Ammon's horn (tissue), 1 donor: ENCODE measurements at regions not wholly inside any gene's neighbourhood (a gene's known extent, or its start where the extent isn't known, plus 50 kb on each side); places are given as distances from the start of the nearest gene placed in this dataset.

Experiments used
- DNase-seq: peaks from one replicate; pipeline ENCODE4 v3.0.0-alpha.2; 2016; ENCODE audit warnings: low spot score

DNA sequence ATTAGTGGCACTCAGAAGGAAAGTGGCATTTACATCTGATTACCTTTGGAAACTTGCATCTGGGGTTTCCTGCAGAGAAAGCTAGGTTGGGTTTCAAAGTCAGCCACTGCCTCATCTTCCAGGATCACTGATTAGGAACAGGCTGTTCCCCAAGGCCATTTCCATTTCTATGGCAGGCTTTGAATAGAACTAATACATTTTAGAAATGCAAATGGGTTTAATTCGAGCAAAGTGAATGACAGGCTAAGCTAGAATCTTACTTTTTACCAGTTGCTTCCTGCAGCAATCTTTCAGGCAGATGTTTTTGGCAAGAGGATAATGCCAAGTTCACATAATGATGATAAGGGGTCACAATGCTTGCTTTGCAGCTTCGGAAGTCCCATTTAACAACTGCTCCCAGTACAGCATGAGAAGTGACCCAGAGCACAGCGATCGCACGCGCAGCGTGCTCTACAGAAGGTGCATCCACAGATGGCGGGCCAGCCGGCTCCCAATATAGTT, 336.7 kb downstream of the LPIN1 start:
- peak; percentile 25 for DNase-seq

DNA sequence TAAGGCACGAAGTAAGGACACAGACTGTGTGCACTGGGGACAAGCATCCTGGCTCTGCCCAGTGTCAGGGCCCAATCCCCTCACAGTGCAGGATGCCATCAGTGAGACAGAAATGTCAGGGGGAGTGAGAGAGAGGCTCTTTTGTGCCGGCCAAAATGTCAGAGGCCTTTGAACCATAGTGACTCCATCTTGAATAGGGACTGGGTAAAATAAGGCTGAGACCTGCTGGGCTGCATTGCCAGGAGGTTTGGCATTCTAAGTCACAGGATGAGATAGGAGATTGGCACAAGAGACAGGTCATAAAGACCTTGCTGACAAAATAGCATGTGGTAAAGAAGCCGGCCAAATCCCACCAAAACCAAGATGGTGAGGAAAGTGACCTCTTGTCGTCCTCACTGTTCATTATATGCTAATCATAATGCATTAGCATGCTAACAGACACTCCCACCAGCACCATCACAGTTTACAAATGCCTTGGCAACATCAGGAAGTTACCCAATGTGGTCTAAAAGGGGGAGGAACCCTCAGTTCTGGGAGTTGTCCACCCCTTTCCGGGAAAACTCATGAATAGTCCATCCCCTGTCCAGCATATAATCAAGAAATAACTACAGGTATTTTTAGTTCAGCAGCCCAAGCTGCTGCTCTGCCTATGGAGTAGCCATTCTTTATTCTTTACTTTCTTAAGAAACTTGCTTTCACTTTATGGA, 337.4 kb downstream of the LPIN1 start:
- DNase-seq = no peak

- DNase-seq = no peak
These were observed 340.7 kb downstream of the LPIN1 start for GRCh38 chr2:12087175-12087574.

DNA sequence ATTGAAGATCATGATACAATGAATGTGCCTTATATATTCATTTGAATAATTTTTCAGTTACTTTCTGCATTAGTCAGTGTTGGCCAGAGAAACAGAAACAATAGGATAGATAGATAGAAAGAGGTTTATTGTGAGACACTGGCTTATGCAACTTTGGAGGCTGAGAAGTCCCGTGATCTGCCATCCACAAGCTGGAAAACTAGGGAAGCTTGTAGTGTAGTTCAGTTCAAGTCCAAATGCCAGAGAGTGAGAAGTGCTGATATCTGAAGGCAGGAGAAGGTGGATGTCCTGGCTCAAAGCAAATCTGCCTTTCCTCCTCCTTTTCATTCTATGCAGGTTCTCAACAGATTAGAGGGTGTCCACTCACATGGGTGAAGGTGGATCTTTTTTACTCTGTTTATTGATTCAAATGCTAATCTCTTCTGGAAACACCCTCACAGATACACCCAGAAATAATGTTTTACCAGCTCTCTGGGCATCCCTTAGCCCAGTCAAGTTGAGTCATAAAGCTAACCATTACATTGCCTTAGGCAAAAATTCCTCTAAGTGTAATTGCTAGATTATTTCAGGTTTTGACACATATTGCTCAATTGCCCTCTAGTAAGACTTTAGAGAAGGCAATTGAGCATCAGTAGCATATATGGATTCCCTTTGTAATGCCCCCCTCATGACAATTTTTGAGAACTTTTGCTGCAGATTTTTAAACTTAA, 341.4 kb downstream of the LPIN1 start:
- no peak for DNase-seq

DNA sequence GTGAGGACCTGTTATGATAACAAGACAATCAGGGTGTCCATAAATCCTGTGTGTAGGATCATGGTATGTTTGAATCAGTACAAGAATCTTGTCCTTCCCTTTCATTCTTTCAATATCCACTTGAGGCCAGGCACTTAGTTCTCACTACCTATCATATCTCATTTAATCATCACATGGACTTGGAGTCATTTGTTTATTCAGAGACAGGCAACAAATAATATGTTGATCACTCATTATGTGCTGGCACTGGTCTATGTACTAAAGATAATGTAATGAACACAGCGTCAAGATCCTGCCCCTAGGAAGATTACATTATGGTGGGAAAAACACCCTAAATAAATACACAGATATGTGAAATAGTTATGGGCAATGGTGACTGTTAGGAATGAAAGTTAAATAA, 342.6 kb downstream of the LPIN1 start:
- DNase-seq = no peak

DNA sequence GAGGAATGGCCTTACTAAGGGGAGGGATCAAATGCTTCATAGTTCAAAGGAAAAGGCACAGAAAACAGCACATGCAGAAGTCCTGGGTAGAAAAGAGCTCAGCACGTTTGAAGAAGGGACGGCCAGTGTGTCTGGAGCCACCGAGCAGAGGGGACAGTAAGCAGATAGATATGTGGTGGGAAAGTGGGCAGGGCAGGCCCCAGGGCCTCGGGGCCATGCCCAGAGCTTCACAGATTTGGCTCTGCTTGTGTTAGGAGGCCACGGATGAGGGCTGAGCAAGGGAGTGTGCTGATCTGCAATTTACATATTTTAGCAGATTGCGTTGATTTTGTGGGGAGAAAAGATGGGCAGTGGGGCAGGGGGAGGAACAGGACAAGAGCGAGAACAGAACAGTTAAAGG, 343.1 kb downstream of the LPIN1 start:
- DNase-seq = no peak

- no peak for DNase-seq
These were observed 343.6 kb downstream of the LPIN1 start for GRCh38 chr2:12090072-12090471.

- no peak for DNase-seq
These were observed 344.2 kb downstream of the LPIN1 start for GRCh38 chr2:12090590-12090989.

GRCh38 chr2:12091201-12091806, 344.9 kb downstream of the LPIN1 start:
- DNase-seq = no peak

- no peak for DNase-seq
These were observed 347.7 kb downstream of the LPIN1 start for GRCh38 chr2:12094134-12094533.

DNA sequence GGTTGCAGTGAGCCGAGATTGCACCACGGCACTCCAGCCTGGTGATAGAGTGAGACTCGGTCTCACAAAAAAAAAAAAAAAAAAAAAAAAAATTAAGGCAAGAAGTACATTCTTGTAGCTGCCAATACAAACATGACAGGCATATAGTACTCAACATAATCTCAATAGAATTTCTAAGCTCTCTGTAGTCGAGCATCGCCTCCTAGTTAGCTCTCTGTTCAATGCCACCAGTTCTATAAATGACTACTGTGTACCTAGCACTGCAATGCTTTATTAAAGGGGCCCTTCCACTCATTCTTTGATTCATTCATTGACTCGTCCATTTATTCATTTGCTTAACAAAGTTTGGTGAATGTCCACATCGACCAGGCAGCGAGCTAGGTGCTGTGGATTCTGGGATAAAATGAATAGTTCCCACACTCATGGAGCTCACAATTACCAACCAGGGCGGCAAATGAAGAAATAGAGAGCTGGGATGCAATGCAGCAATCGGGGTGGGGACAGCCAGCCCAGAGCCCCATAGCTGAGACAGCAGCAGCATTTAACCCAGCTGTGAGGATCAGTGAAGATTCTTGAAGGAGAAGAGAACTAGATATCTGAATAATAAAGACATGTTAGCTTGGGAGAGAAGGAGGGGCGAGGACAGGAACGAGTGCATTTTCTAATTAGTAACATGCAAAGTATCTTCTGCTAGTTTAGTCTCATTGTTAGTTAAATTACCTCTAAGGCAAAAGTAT, 349.8 kb downstream of the LPIN1 start:
- no peak for DNase-seq

DNA sequence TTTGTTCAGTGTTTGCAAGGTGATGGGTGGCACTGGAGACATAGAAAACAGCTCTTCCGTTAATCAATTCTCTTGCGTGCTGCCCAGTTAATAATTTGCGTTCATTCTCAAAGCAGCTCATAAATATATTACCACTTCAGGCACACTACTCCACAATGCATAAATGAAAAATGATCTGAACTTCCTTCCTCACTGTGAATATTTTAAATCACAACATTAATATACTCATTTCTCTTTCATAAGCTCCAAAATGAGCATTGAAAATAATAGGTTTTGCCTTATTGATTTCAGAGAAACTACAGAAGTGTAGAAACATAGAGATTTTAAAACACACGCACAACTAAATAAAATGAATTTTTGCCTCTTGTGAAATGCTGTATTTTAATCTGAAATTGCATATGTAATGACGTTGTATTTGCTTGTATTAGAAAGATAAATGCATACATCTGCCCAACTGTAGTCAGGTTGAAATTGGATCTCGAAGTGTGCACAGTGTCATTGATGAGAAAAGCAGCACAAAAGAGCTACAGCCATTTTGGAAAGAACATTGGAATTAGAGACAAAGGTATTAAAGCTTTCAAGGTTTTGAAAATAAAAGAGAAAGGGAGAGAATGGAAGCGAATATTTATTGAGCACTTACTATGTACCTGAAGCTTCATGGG, 350.5 kb downstream of the LPIN1 start:
- no peak for DNase-seq

GRCh38 chr2:12097859-12098258, 351.4 kb downstream of the LPIN1 start:
- no peak for DNase-seq

GRCh38 chr2:12099374-12099773, 352.9 kb downstream of the LPIN1 start:
- DNase-seq = no peak

- no peak for DNase-seq
These were observed 356.2 kb downstream of the LPIN1 start for GRCh38 chr2:12102679-12103078.

- DNase-seq = no peak
These were observed 358.7 kb downstream of the LPIN1 start for GRCh38 chr2:12105180-12105579.

DNA sequence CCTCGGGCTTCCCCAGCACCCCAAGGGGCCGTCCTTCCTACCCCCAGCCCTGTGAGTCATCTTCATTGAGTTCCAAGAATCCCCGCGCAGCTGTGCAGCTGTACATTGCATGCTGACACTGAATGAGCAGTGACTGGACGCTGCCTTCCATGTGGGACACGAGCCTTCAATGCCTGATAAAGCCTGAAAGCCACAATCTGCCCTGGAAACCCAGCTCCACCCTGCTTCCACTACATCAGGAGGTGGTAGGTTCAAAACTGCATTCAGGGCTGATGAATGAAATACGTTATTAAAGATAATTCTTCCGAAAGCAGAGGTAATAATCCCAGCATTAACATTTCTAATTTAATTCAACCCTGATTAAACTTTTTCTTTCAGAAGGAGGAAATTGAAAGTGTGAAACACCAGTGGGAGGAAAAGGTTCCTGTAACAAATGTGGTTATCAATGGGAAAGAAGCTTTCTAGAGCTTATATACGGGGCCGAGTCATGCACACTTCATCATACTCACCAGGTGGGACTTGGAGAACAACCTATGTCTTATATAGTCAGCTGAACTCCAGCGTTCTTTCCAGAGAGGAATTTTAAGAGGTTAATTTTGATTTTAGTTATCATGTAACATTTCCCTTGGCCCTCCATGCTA, 360.1 kb downstream of the LPIN1 start:
- DNase-seq = no peak

DNA sequence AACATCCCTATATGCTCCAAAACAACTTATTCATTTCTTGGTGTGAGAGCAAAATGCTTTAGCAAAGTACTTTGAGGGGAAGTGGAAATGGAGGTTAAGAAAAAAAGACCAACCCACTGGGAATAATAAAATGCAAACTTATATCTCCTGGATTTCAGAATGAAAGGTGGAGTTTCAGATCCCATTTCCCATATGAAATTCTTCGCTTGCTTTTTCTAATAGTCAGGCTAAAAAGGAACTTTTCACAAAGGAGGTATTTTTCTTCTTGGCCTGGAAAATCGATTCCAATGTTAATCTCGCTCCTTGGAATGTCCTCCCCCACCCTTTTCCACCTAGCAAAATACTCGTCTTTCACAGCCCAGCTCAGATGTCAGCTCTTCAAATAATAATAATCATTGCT, 360.9 kb downstream of the LPIN1 start:
- DNase-seq = no peak

DNA sequence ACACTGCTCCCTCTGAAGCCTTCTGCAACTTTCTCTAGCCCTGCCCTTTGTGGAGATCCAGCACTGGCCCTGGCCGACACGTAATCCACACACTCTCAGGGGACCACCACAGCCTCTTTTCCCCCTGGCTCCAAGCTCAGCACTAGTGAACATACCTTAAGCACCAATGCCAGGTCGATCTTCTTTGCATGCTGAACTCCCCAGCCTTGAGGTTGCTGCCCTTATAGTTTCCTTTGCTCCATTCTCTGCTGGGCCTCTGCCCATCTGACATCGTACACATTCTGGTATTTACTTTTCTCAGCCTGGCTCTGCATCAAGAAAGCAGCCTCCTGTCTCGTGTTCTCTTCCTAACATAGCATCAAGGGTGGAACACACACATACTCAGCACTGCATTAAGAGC, 361.5 kb downstream of the LPIN1 start:
- no peak for DNase-seq

GRCh38 chr2:12109363-12110017, 363.1 kb downstream of the LPIN1 start:
- DNase-seq = no peak

- peak; percentile 16 for DNase-seq
These were observed 363.6 kb downstream of the LPIN1 start for GRCh38 chr2:12110074-12110473.
